ENCODE measurements at regions not wholly inside any gene's neighbourhood (a gene's known extent, or its start where the extent isn't known, plus 50 kb on each side); places are given as distances from the start of the nearest gene placed in this dataset.
"Not testable (repeated sequence)": the region's sequence is repeated elsewhere in the genome, so short reads cannot be mapped to it uniquely, and the experiment has no call there.

DNA sequence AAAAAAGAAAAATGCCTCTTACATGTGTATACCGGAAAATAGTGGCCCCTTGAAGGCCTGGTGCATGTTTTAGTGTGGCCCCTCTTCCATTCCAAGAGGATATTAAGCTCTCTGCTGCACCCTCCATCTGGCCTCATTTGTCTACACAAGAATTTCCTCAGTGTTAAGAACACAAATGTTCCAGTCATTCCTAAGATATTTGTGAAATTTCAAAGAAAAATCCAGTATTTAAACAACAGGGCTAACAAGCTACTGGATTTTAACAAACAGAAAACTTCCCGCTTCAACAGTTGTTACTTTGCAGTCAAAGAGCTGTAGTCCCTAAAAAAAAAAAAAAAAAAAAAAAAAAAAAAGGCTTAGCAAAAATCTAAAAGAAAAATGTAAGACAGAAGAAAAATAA, 137.5 kb downstream of the ARRDC4 start:
- TF ChIP-seq POLR2A (IDR thresholded peaks at IDR 0.05) = not testable (repeated sequence)
- TF ChIP-seq, protein P1, sequence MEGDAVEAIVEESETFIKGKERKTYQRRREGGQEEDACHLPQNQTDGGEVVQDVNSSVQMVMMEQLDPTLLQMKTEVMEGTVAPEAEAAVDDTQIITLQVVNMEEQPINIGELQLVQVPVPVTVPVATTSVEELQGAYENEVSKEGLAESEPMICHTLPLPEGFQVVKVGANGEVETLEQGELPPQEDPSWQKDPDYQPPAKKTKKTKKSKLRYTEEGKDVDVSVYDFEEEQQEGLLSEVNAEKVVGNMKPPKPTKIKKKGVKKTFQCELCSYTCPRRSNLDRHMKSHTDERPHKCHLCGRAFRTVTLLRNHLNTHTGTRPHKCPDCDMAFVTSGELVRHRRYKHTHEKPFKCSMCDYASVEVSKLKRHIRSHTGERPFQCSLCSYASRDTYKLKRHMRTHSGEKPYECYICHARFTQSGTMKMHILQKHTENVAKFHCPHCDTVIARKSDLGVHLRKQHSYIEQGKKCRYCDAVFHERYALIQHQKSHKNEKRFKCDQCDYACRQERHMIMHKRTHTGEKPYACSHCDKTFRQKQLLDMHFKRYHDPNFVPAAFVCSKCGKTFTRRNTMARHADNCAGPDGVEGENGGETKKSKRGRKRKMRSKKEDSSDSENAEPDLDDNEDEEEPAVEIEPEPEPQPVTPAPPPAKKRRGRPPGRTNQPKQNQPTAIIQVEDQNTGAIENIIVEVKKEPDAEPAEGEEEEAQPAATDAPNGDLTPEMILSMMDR (IDR thresholded peaks at IDR 0.05) = not testable (repeated sequence)

All from gastroesophageal sphincter (tissue), 3 donors.